HG03520 (cell line): ENCODE measurements at regions not wholly inside any gene's neighbourhood (a gene's known extent, or its start where the extent isn't known, plus 50 kb on each side); places are given as distances from the start of the nearest gene placed in this dataset.
"Not testable (repeated sequence)": the region's sequence is repeated elsewhere in the genome, so short reads cannot be mapped to it uniquely, and the experiment has no call there.

Experiments used
- ATAC-seq: cut with Tn5 transposase; IDR thresholded peaks from one replicate; pipeline ENCODE4 v1.9.1; 2021; ENCODE audit warnings: mild to moderate bottlenecking, moderate library complexity; ENCODE audit not compliant: unreplicated experiment

DNA sequence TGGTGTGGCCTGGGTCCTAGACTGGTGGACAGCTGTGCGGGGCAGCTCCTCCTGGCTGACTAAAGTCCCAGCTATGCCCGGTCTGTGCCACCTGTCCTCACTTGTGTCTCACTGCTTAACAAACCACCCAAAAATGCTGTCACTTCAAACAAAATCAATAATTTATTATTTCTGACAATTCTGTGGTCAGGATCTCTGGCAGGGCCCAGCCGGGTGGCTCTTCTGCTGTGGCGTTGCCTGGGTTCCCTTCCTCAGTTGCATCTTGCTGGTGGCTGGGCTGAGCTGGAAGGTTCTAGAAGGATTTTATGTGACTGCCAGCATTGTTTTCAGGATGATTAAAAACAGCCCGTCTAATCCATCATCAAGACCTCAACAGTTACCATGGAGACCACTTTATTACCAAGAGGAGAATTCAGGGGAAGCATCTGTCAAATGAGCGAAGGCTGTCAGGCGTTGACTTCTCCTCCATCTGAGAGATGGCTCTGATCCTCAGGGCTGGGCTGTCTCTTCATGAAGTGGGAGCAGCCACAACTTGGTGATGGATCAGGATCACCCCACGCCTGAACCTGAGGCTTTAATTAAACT is 280.6 kb upstream of the SFSWAP start:
- ATAC-seq, result no peak

DNA sequence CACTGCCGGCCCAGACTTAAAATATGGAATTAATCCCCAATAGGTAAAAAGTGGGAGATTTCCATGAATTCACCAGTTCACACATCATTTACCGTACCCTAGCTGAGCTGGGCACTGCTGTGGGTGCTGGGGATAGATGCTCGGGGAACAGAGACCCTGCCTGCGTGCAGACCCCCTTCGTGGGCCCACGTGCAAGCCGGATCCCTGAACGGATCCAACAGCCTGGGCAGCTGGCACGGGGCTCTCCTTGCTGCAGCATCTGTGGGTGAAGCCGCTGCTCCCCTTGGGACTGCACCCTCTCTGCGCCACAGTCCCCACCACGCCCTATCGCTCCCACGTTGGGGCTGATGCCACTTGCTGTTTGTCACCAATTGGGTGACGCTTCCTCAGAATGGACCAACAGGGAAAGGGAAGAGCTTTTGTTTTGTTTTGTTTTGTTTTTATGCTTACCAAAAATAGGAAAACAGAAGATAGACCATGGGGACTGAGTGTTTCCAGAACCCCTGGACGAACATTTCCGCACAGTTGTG is 279.7 kb upstream of the SFSWAP start:
- not testable (repeated sequence) for ATAC-seq

DNA sequence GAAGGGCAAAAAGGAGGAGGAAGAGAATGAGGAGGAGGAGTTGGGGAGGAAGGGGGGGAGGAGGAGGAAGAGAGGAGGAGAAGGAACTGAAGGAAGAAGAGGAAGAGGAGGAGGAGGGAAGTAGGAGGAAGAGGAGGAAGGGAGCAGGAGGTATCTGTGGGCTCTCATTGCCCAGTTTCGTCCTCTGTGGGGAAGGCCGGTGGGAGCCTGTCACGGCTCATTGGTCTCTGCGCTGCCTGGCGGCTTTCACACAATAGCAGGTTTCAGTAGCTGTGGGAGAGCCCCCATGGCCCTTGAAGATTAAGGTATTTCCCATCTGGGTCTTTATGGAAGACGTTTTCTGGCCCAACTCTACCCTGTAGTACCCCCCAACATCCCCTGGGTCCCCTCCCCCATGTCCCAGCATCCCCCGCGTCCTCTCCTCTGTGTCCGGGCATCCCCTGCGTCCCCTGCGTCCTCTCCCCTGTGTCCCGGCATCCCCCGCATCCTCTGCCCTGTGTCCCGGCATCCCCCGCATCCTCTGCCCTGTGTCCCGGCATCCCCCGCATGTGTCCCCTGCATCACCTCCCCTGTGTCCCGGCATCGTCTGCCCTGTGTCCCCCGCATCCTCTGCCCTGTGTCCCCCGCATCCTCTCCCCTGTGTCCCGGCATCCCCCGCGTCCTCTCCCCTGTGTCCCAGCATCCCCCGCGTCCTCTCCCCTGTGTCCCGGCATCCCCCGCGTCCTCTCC is 278.2 kb upstream of the SFSWAP start:
- ATAC-seq, result no peak

DNA sequence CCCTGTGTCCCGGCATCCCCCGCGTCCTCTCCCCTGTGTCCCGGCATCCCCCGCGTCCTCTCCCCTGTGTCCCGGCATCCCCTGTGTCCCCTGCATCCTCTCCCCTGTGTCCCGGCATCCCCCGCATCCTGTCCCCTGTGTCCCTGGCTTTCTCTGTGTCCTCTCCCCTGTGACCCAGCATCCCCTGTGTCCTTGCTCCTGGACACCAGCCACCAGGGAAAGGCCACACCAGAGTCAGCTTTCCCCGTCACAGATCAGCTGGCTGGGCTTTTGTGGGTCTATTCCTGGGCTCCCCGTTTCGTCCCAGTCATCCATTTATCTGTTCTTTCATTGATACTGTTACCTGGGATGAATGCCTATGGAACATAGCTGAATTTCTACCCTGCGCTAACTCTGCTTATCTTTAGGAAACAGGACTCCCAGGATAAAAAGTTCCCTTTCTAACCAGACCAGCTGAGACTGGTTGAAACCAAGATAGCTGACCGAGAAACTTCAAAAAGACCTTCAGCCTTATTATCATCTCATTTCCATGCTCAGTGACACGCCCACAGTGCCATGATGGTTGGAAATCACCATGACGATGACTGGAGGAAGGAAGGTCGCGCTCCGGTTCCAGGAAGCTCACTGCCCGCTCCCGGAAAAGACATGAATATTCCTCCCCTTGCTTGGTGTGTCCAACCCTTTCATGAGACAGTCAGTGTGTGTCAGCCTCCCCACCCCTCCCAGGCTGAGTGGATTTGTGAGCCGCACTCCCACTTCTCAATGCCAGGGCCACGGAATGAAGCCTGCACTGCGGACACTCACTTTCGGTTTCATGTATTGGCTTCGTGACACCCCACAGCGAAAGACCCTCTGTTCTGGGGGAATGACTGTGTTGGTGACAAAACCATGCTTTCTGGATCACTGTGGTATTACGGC is 276.4 kb upstream of the SFSWAP start:
- ATAC-seq, result no peak

DNA sequence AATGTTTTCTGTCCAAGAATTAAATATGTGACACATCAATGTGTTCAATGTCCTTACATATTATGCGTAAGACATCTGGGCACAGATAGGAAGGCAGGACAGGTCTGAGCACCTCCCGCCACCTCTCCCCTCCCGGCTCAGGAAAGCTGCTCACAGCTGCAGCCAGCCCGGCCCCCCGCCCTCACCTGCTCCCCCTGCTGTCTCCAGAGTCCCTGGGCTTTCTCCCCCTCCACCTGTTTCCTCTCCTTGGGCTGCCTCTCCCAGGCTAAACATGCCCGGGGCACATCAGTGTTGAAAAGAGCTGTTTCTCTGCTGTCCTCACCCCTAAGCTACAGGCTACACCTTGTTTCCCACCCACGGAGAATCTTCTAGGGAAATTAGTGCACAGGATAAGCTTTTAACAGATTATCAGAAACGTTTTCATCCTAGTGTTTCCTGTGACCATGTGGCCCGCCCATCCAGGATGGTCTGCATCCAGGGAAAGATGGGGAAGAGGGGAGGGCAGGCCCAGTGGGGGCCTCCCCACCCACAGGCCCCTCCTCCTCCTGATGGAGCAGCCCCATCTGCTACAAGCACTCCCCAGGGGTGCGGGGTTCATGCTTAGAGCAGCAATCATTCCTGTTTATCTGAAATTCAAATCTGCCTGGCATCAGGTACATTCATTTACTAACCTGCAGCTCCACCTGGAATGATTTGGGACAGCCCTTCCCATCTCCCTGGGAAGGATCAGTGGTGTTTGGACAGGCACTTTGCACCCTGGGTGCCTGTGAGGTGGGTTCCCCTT is 273.8 kb upstream of the SFSWAP start:
- no peak for ATAC-seq

DNA sequence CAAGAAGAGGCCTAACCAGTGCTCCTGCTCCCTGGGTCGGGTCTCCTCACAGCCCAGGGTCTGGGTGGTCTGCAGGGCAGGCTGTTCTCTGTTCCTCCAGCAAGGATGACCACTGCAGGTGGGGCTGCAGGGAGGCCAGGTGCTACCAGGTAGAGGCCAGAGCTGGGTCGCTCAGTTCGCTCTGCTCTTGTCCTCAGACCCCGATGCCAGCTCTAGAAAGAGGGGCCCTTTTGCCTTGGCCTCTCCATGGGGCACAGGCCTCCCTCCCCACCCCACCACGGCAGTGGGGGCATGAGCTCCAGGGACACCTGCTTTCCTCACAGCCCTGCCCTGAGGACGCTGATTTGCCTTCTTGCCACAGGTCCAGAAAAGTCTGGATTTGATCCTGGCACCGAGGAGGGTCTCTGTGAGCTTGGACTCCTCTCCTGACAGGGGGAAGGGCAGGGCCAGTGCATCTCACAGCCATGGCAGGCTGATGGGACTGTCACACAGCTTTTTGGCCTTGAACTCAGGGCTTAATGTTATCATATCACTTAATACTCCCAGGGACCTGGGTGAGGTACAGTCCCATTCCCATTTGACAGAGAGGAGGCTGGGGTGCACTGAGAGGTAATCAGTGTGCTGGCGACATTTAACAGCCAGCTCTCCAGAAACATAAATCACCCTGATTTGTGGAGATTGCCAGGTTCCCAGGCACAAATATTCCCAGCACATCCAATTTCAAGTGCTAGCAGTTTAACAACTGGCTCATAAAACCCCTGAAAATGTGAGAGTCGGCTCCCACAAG is 273.0 kb upstream of the SFSWAP start:
- ATAC-seq, result no peak

DNA sequence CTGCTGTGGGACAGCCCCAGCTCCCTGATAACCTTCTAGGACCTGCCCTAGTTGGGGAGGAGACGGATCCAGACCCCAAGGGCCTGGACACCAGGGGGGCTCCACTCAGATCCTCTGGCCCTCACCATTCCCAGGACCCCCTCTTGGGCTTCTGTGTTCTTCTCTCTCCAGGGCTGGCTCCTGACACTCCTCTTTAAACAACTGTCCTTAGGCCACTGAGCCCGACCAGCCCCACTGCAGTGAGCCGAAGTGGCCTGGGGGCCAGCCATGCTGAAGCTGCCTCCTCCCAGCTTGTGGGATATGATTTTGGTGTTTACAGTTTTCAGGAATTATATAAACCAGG is 272.4 kb upstream of the SFSWAP start:
- not testable (repeated sequence) for ATAC-seq

DNA sequence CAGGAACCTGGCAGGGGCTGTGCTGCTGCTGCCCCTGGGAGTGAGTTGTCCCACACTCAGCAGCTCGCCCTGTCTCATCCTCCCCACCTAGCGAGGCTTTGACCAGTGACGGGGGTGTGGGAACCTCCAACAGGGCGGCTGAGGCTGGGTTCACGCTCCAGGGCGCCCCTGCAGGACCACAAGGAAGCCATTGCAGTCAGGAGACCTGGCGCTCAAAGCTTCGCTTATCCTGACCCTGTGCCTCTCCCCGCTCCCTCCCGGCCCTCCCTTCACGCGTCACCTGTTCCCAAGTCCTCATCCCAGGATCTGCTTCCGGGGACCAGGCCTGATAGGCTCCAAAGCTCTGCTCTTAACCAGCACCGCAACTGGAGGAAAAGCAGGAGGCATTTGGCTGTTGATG is 272.0 kb upstream of the SFSWAP start:
- no peak for ATAC-seq

DNA sequence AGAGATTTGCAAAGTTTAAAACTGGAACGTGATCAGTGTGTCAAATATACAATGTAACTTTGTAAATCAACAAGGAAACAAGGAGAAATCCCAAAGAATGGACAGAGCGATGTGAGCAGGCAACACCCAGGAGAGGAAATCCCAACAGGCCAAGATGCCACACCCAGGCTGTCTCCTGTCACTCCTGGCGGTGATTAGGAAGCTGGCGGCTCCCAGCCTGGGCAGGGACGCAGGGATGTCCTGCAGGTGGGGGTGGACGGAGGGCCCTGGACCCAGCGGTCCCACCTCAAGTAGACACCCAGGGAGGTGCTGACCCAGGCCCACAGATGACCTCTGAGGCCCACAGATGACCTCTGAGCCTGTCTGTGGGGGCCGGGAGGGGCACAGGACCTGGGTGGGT is 271.1 kb upstream of the SFSWAP start:
- ATAC-seq, result not testable (repeated sequence)

DNA sequence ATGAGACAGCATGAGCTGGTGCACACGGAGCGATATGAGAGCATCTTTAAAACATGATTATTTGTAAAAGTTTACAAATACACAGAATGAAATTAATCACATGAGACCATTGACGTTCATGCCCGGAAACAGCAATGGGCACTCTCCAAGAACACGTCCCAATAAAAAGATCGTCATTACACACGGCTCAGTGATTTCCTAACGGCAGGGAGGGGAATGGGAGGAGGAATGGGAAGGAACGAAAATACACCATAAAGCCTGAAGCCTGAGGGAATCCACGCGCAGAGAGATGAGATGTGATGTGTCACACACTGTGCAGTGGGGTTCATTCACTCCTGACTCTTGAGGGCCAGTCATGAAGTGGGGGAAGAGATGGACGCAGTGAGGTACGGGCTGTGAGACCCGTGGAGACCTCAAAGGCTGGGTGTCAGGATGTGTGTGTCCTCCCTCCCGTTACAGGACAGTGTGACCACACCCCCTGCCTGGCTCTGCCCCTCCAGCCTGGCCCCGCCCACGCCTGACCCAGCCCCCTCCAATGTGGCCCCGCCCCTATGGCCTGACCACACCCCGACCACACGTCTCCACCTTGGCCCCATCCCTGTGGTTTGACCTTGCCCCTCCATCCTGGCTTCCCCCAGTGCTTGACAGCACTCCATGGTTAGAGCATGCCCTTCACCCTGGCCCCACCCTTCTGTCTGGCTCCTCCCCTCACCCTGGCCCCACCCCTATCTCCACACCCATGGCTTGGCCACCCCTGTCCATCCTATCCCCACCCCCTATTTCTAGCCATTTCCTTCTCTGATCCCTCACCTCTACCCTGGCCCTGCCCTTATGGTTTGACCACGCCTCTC is 270.5 kb upstream of the SFSWAP start:
- ATAC-seq, result not testable (repeated sequence)

DNA sequence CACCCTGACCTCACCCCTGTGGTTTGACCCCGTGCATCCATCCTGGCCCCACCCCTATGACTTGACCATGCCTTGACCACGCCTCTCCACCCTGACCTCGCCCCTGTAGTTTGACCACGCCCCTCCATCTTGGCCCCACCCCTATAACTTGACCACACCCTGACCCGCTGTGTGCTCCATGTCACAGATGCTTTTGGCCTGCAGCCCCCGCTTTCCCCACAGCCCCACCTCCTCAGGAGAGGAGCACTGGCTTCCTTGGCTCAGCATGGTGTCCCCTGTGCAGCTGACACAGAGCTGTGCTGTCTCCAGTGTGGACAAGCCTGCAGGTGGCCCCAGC is 269.9 kb upstream of the SFSWAP start:
- ATAC-seq, result no peak

DNA sequence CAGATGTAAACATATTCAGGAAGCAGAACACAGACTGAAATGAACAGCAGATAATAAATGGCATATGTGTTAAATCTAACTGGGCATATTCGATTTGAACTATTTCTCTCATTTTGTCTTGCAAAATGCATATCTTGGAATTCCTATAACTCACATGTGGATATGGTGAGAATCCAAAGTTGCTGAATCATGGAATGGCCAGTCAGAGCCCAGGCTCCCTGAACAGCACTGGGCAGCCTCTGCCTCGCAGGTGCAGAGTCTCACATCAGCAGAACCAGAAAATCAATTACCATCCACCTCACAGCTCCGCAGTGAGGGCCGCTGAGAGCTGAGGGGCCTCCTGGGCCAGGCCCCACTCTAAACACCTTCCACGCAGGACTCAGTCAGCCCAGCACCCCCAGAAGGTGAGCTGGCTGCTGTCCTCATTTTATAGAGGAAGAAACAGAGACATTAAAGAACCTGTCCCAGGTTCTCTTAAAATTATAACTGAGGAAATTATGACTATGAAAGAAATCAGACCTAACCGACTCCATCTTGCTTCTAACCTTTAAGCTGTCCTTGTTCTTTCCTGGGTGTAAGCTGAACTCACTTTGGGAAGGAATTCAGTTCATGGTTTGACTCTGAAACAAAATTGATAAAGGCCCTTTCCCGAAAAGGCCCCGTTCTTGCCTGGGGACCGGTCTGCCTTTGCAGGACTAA is 269.1 kb upstream of the SFSWAP start:
- no peak for ATAC-seq

DNA sequence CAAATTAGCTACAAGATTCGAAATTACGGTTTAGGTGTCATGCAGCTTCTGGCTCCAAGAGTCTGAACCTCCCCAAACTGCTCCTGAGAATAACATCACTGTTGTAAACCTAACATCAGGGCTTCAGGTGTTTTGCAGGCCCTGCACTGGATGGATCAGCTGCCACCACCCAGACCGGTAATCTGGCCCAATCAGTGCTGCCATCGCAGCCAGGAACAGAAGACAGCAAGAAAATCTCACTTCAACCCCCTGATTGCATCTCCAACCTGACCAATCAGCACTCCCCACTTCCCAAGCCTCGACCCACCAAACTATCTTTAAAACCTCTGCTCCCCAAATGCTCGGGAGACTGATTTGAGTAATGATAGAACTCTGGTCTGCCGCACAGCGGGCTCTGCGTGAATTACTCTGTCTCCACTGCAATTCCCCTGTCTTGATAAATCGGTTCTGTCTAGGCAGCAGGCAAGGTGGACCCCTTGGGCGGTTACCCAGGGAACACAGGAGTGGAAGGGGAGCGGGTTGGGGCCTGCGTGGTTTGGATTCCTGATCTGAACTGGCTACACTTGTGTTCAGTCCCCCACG is 268.5 kb upstream of the SFSWAP start:
- ATAC-seq, result no peak

DNA sequence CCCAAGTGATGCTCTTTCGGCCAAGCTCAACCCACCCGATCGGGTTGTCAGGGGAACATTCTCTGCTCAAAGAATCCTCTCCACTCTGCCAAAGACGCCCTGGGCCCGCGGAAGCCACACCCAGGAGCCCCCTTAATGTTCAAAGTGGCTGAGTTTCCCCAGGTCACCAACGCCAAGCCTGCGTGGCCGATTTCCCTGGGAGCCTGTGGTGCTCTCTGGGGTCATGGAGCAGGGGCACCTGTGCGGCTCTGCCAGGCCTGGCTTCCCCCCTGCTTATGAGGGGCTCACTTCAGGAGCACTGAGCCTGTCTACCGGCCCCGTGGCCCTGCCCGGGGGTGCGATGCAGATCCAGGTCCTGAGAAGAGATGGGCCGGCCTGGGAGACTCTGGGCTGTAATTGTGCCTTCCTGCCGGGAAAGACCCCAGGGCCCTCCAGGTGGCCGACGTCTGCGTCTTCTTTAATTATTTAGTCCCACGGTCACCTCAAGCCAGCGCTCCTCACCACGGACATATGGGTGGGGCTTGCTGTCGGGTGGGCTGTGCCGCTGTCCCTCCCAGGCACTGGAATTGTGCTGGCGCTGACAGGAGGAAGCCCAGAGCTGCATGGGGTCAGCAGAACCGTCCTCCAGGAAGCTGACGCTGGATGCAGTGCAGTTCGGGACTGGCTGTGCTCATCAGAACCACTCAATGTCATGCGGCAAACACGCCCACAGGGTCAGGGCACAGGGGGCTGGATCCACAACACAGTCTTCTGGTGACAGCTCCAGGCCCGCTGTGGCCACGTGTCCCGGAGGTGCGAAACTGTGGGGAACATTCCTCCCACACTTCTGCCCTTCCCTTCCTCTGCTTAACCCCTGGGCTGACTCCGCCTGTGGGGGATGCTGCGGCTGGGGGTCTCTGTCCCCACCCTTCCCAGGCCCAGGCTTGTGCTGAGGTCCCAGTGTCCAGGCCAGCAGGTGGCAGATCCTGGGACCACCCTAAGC is 267.6 kb upstream of the SFSWAP start:
- ATAC-seq, result no peak

DNA sequence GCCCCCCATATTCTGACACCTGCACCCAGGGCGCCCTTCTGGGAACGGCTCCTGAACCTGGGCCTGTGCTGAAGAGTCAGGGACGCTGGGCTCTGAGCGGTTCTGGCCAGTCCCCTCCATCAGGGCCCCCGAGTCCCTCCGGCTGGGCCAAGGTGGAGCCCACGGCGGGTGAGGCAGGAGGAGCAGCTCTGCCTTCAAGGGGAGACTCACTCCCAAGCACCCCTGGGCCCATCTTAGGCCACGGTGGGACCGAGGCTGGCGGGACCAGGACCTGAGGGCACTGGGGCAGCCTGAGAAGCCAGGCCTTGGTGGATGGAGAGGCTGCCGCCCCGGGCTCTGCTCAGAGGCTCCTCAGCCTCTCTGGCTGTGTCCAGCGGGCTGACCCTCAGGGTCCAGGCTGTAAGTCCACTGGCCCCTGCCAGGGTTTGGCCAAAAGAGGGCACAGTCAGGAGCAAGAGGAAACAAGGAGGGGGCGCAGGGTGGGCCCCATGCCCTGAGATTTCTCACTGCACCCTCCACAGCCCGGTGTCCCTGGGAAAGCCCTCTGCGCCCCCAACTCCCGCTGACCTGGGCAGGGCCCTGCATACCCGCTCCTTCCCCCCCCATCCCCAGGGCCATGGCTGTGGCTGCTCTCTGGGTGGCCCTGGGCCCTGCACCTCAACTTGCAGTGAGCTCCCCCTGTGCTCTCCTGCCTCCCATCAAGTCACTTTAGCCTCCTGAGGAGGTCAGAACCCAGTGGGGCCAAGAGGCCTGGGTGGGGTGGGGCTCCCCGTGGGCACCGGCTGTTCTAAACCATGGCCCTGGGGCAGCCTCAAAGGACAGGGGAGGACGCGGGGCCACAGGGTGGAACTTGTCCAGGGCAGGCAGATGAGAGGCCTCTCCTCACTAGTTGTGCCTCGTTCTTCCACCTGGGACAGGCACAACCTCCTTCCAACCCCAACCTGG is 266.4 kb upstream of the SFSWAP start:
- no peak for ATAC-seq

DNA sequence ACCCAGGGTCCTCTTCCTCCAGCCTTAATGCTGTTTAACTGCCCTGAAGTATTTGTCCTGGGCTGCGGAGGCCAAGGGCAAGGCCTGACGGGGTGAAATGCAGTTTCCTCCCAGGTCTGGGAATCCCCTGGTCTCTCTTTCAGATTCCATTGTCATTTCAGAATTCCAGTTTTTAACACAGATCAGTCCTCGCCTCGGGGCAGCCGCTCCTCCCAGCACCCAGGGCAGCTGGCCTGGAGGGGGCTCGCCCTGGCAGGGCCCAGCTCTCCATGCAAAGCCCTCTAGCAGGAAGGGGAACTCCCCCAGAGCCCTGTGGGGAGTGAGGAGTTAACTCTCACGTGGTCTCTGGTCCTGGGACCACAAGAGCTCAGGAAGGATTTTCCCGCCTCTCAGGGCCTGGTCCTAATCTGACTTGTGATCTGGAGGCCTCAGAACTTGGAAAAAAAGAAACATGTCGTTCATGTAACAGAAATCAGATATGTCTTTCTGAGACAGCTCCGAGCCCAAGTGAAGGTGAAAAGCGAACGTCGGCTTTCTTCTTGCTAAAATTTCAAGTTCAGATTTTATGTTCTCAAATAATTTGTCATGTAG is 265.6 kb upstream of the SFSWAP start:
- ATAC-seq, result no peak
